ENCODE measurements at regions not wholly inside any gene's neighbourhood (a gene's known extent, or its start where the extent isn't known, plus 50 kb on each side); places are given as distances from the start of the nearest gene placed in this dataset.

- no peaks in the 10 kb centered on the region for H3K36me3 Mint-ChIP-seq (ENCODE audit: low read depth)
- no peak for TF ChIP-seq CTCF (IDR thresholded peaks at IDR 0.05)
- DNase-seq (no peak), ATAC-seq (ENCODE audit: low read depth) (peak; percentile 5)
- intact Hi-C loops (cut with micrococcal nuclease) = no loop called here
- peaks cover 2% of the 10 kb centered on the region for H3K27me3 Mint-ChIP-seq
- no peak overlapping the region for H3K27ac Mint-ChIP-seq
- peaks cover 3% of the 10 kb centered on the region for H3K9me3 Mint-ChIP-seq
- no peak overlapping the region for H3K4me3 Mint-ChIP-seq
- CTCF ChIA-PET = no interaction called here
- H3K4me1 Mint-ChIP-seq = peaks cover 16% of the 10 kb centered on the region
- POLR2A ChIA-PET = no interaction called here
These were observed 459.9 kb upstream of the BOD1L1 start for GRCh38 chr4:14087459-14087858.

GRCh38 chr4:14087921-14088320 lies 460.4 kb upstream of the BOD1L1 start:
- no peak for ATAC-seq (ENCODE audit: low read depth)
- Mint-ChIP-seq H3K9me3 (peaks cover 3% of the 10 kb centered on the region), H3K4me1 (peaks cover 16% of the 10 kb centered on the region), H3K27me3 (peaks cover 2% of the 10 kb centered on the region), H3K27ac (no peak overlapping the region), H3K36me3 (ENCODE audit: low read depth) (no peaks in the 10 kb centered on the region), H3K4me3 (no peak overlapping the region)
- ChIA-PET POLR2A (no interaction called here), CTCF (no interaction called here)
- DNase-seq = no peak
- TF ChIP-seq CTCF (IDR thresholded peaks at IDR 0.05) = no peak
- intact Hi-C loops (cut with micrococcal nuclease) = no loop called here

GRCh38 chr4:14091531-14091930 lies 464.0 kb upstream of the BOD1L1 start:
- intact Hi-C loops (cut with micrococcal nuclease) = no loop called here
- no peak for TF ChIP-seq CTCF (IDR thresholded peaks at IDR 0.05)

GRCh38 chr4:14091966-14092365 lies 464.4 kb upstream of the BOD1L1 start:
- no peaks in the 10 kb centered on the region for H3K9me3 Mint-ChIP-seq
- peaks cover 13% of the 10 kb centered on the region for H3K4me1 Mint-ChIP-seq
- H3K27me3 Mint-ChIP-seq = peaks cover 2% of the 10 kb centered on the region
- H3K36me3 Mint-ChIP-seq (ENCODE audit: low read depth) = no peaks in the 10 kb centered on the region
- DNase-seq (no peak), ATAC-seq (ENCODE audit: low read depth) (no peak)
- ChIA-PET CTCF (no interaction called here), POLR2A (no interaction called here)
- H3K27ac Mint-ChIP-seq = no peak overlapping the region
- no peak overlapping the region for H3K4me3 Mint-ChIP-seq
- TF ChIP-seq CTCF (IDR thresholded peaks at IDR 0.05) = no peak
- intact Hi-C loops (cut with micrococcal nuclease) = no loop called here

More at GRCh38 chr4:14091531-14091930, 464.0 kb upstream of the BOD1L1 start:
- H3K4me1 Mint-ChIP-seq = peaks cover 16% of the 10 kb centered on the region
- DNase-seq = no peak
- no peak for ATAC-seq (ENCODE audit: low read depth)
- CTCF ChIA-PET = no interaction called here
- POLR2A ChIA-PET = no interaction called here
- no peaks in the 10 kb centered on the region for H3K9me3 Mint-ChIP-seq
- no peaks in the 10 kb centered on the region for H3K36me3 Mint-ChIP-seq (ENCODE audit: low read depth)
- H3K27me3 Mint-ChIP-seq = peaks cover 2% of the 10 kb centered on the region
- no peak overlapping the region for H3K4me3 Mint-ChIP-seq
- no peak overlapping the region for H3K27ac Mint-ChIP-seq

- POLR2A ChIA-PET = no interaction called here
- H3K27me3 Mint-ChIP-seq = peaks cover 2% of the 10 kb centered on the region
- H3K36me3 Mint-ChIP-seq (ENCODE audit: low read depth) = no peaks in the 10 kb centered on the region
- no peaks in the 10 kb centered on the region for H3K9me3 Mint-ChIP-seq
- CTCF ChIA-PET = no interaction called here
- H3K27ac Mint-ChIP-seq = no peak overlapping the region
- H3K4me1 Mint-ChIP-seq = peaks cover 6% of the 10 kb centered on the region
- ATAC-seq (ENCODE audit: low read depth) (no peak), DNase-seq (no peak)
- intact Hi-C loops (cut with micrococcal nuclease) = no loop called here
- no peak for TF ChIP-seq CTCF (IDR thresholded peaks at IDR 0.05)
- H3K4me3 Mint-ChIP-seq = no peak overlapping the region
These were observed 465.2 kb upstream of the BOD1L1 start for GRCh38 chr4:14092741-14093140.

Measured in activated B cell treated with CpG ODN at 0.5 μM for 24 hours (primary cell).